HEK293T (cell line): ENCODE measurements at regions not wholly inside any gene's neighbourhood (a gene's known extent, or its start where the extent isn't known, plus 50 kb on each side); places are given as distances from the start of the nearest gene placed in this dataset.

Source experiments
- CTCF ChIA-PET: fragments of 350-600 bp; formaldehyde crosslinking; extraction: SDS; loops from one replicate; lab custom pipeline; 2021; ENCODE audit warnings: antibody characterized with exemption, inconsistent platforms; lab: Yijun Ruan, JAX
- POLR2A ChIA-PET: fragments of 350-600 bp; formaldehyde crosslinking; extraction: SDS; loops from one replicate; lab custom pipeline; 2020; ENCODE audit warnings: antibody characterized with exemption, inconsistent platforms; lab: Yijun Ruan, JAX
- DNase-seq: peaks from one replicate; pipeline ENCODE4 v3.0.0; 2012; ENCODE audit warnings: mixed read lengths; ENCODE audit errors: extremely low spot score
- ARNT ChIP-seq: fragments of 450-650 bp; IDR thresholded peaks from 2 replicates; pipeline ENCODE4 v1.6.1; 2017; ENCODE audit warnings: mild to moderate bottlenecking
- BHLHE40 ChIP-seq: fragments of 450-650 bp; IDR thresholded peaks from 2 replicates; pipeline ENCODE4 v1.6.1; 2016; ENCODE audit warnings: mild to moderate bottlenecking, moderate library complexity, borderline replicate concordance
- CTBP1 ChIP-seq: fragments of 450-650 bp; IDR thresholded peaks from 2 replicates; pipeline ENCODE4 v1.6.1; 2016; ENCODE audit warnings: borderline replicate concordance
- ELF4 ChIP-seq: fragments of 450-650 bp; IDR thresholded peaks from 2 replicates; pipeline ENCODE4 v1.6.1; 2017; ENCODE audit warnings: antibody characterized with exemption
- FOXA1 ChIP-seq: fragments of 450-650 bp; IDR thresholded peaks from 2 replicates; pipeline ENCODE4 v1.6.1; 2016; ENCODE audit warnings: mild to moderate bottlenecking
- FOXK2 ChIP-seq: fragments of 450-650 bp; IDR thresholded peaks from 2 replicates; pipeline ENCODE4 v1.6.1; 2016; ENCODE audit warnings: mild to moderate bottlenecking
- FOXM1 ChIP-seq: fragments of 450-650 bp; IDR thresholded peaks from 2 replicates; pipeline ENCODE4 v1.6.1; 2017; ENCODE audit warnings: mild to moderate bottlenecking, borderline replicate concordance
- HDGF ChIP-seq: fragments of 450-650 bp; IDR thresholded peaks from 2 replicates; pipeline ENCODE4 v1.6.1; 2017; ENCODE audit warnings: antibody characterized with exemption, borderline replicate concordance
- L3MBTL2 ChIP-seq: fragments of 450-650 bp; conservative IDR thresholded peaks from 2 replicates; pipeline ENCODE4 v1.6.1; 2016; ENCODE audit warnings: mild to moderate bottlenecking
- LEF1 ChIP-seq: fragments of 450-650 bp; IDR thresholded peaks from 2 replicates; pipeline ENCODE4 v1.6.1; 2017; ENCODE audit warnings: mild to moderate bottlenecking, borderline replicate concordance
- NFRKB ChIP-seq: fragments of 450-650 bp; IDR thresholded peaks from 2 replicates; pipeline ENCODE4 v1.6.1; 2016; ENCODE audit warnings: mild to moderate bottlenecking, moderate library complexity
- SP1 ChIP-seq: fragments of 450-650 bp; IDR thresholded peaks from 2 replicates; pipeline ENCODE4 v1.6.1; 2017
- SUZ12 ChIP-seq: fragments of 450-650 bp; IDR thresholded peaks from 2 replicates; pipeline ENCODE4 v1.6.1; 2016; ENCODE audit warnings: mild to moderate bottlenecking
- TARDBP ChIP-seq: fragments of 450-650 bp; IDR thresholded peaks from 2 replicates; pipeline ENCODE4 v1.6.1; 2016
- ZNF384 ChIP-seq: fragments of 450-650 bp; IDR thresholded peaks from 2 replicates; pipeline ENCODE4 v1.6.1; 2016
- TF ChIP-seq, protein P1 (sequence below): fragments of 450-650 bp; IDR thresholded peaks from 2 replicates; pipeline ENCODE4 v1.6.1; 2016

DNA sequence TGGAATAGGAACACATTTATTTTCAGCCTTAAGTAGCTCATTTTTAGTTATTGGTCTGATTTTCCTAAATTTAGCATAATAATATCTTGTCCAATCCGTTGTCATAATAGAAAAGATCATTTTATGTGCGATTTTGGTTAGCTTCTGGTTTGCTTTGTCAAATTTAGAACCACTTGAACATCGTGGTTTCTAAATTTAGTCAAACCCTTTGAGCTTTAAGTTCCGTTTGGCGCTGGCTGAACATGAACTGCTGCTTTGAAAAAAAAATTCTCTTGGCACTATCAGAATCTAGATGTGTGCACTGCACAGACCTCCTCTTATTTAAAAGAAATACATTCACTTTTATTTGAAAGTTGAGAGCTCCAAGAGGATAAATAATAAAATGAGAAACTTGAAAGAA is 370.6 kb downstream of the PTPRC start:
- ChIA-PET POLR2A (no interaction called here), CTCF (no interaction called here)
- DNase-seq: no peak
- TF ChIP-seq SUZ12 (no peak), FOXM1 (no peak), ELF4 (no peak), FOXK2 (no peak), CTBP1 (no peak), TARDBP (no peak), LEF1 (no peak), ZNF384 (no peak), ARNT (no peak), SP1 (no peak), HDGF (no peak), L3MBTL2 (no peak), BHLHE40 (no peak), FOXA1 (no peak), NFRKB (no peak)
- TF ChIP-seq, protein P1, sequence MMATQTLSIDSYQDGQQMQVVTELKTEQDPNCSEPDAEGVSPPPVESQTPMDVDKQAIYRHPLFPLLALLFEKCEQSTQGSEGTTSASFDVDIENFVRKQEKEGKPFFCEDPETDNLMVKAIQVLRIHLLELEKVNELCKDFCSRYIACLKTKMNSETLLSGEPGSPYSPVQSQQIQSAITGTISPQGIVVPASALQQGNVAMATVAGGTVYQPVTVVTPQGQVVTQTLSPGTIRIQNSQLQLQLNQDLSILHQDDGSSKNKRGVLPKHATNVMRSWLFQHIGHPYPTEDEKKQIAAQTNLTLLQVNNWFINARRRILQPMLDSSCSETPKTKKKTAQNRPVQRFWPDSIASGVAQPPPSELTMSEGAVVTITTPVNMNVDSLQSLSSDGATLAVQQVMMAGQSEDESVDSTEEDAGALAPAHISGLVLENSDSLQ: no peak

DNA sequence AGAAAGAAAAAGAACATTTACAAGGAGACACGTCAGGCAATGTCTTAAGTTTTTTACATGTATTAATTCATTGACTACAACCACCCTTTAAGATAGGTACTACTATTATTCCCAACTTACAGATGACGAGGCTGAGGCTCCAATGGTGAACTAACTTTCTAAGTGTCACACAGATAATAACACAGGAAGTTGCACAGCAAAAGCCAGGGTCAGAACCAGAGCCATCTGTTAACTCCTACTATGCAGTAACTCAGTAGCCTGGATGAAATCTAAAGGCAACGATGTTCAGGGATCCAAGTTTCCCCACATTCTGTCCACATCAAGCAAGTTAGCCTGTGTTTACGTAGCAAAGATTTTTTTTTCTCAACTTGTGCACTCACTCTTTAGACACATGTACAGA is 371.7 kb downstream of the PTPRC start:
- POLR2A ChIA-PET: no interaction called here

DNA sequence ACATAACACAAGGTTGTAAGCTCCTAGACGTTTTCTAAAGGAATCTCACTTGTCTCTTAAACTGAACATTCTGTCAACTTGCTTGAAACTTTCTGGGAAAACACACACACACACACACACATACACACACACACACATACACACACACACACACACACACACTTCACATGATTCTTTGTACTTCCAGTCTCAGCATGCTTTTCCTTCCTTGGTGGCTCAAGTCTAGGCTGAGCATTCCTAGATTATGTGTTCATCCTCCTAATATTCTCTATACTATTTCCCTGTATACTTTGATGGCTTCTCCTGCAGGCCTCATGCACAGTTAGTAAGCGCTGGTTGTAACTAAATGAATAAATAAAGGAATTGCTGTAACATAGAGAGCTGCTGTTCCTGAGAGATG is 372.1 kb downstream of the PTPRC start:
- DNase-seq: no peak
- POLR2A ChIA-PET: no interaction called here
- CTCF ChIA-PET: no interaction called here
- TF ChIP-seq LEF1 (no peak), SP1 (no peak), FOXM1 (no peak), HDGF (no peak), FOXA1 (no peak), ZNF384 (no peak), L3MBTL2 (no peak)
- TF ChIP-seq, protein P1: no peak

More for the DNA sequence above, 371.7 kb downstream of the PTPRC start:
- no peak for DNase-seq
- CTCF ChIA-PET: no interaction called here
- TF ChIP-seq FOXK2 (no peak), TARDBP (no peak), SP1 (no peak), CTBP1 (no peak), SUZ12 (no peak), ZNF384 (no peak), L3MBTL2 (no peak), HDGF (no peak), FOXM1 (no peak), LEF1 (no peak), NFRKB (no peak), FOXA1 (no peak)
- TF ChIP-seq, protein P1: no peak

DNA sequence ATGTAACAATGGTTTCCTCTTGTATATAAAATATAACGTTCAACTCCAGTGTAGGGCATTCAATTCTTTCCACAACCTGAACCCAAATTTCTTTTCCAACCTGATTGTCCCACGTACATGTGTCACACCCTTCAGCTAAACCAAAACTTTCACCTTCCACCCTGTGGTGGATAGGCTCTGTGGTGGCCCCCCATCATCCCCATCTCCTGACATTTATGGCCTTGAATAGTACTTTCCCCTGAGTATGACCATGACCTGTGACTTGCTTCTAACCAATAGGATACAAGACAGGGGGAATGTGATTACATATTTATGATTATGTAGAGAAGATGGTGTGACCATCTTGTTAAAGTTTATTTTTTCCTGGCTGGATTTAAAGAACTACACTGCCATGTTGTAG is 377.0 kb downstream of the PTPRC start:
- DNase-seq: no peak
- ChIA-PET POLR2A (no interaction called here), CTCF (no interaction called here)
- TF ChIP-seq NFRKB (no peak), FOXA1 (no peak), FOXM1 (no peak), L3MBTL2 (no peak), ZNF384 (no peak), FOXK2 (no peak), SP1 (no peak), ARNT (no peak), TARDBP (no peak), LEF1 (no peak), ELF4 (no peak), SUZ12 (no peak), BHLHE40 (no peak)
- TF ChIP-seq, protein P1: no peak

DNA sequence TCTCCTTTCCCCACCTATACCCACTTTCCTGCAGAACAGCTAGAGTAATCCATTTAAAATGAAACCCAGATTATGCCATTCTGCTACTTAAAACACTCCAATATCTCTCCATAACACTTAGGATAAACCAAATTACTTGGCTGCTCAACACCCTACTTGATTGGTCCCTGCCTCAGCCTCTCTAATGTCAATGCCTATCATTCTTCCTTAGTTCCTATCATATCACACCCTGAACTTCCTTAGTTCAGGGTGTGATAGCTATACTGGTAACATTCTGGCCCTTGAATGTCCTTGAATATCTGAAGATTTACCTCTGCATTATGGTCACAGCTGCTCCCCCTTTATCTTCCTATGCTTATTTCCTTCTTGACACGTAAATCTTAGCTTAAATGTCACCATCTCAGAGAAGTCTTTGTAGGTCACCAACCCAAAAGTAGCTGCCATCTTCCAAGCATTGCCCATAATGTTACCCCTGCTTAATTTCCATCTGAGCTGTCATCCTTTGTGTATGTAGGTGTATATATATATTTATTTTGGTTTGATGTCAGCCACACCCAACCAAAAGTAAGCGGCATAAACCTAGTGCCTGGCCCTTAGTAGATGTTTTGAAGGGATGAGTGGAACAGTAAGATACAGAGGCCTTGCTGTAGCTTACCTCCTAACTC is 379.8 kb downstream of the PTPRC start:
- TF ChIP-seq ELF4: no peak
- no peak for TF ChIP-seq L3MBTL2
- no peak for TF ChIP-seq ZNF384
- no peak for TF ChIP-seq TARDBP
- TF ChIP-seq NFRKB: no peak
- no peak for TF ChIP-seq SP1
- TF ChIP-seq, protein P1: no peak
- no peak for TF ChIP-seq HDGF
- TF ChIP-seq CTBP1: no peak
- TF ChIP-seq FOXK2: no peak
- no peak for TF ChIP-seq SUZ12
- ChIA-PET CTCF (no interaction called here), POLR2A (no interaction called here)
- no peak for DNase-seq
